ENCODE measurements at regions not wholly inside any gene's neighbourhood (a gene's known extent, or its start where the extent isn't known, plus 50 kb on each side); places are given as distances from the start of the nearest gene placed in this dataset.

GRCh38 chr9:130756455-130757152 is 63.0 kb downstream of the EXOSC2 start:
- TF ChIP-seq CTCF (IDR thresholded peaks at IDR 0.05 in 2 of 3, conservative IDR thresholded peaks at IDR 0.05 in 1 of 3; ENCODE audit: control insufficient read depth in 2 of 3, extremely low read depth in 1 of 3, insufficient read depth in 1 of 3, low read depth in 3 of 3, low read length in 3 of 3) = no peak
- no peak for TF ChIP-seq YY1 (IDR thresholded peaks at IDR 0.05; ENCODE audit: low read depth, low read length)

Data from GM12878 (cell line).